ENCODE measurements at regions not wholly inside any gene's neighbourhood (a gene's known extent, or its start where the extent isn't known, plus 50 kb on each side); places are given as distances from the start of the nearest gene placed in this dataset.

DNA sequence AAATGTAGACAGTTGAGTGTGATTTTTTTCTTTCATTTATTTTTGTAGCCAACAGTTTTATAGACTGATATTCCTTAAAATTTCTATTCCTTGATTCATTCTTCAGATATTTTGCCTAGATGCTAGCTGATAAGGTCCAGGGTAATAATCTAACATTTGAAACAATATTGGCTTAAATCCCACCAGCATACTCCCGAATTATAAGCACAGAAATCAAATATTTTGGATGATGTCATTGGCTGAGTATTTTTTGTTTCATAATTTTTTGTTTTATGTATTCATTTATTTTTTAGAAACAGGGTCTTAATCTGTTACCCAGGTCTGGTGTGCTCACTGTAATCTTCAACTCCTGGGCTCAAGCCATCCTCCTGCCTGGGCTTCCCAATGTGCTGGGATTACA is 88.4 kb downstream of the ISL1 start:
- TF ChIP-seq, protein P1, sequence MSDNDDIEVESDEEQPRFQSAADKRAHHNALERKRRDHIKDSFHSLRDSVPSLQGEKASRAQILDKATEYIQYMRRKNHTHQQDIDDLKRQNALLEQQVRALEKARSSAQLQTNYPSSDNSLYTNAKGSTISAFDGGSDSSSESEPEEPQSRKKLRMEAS (IDR thresholded peaks at IDR 0.05; ENCODE audit: low read depth, low read length), result no peak
- TF ChIP-seq, protein P2, sequence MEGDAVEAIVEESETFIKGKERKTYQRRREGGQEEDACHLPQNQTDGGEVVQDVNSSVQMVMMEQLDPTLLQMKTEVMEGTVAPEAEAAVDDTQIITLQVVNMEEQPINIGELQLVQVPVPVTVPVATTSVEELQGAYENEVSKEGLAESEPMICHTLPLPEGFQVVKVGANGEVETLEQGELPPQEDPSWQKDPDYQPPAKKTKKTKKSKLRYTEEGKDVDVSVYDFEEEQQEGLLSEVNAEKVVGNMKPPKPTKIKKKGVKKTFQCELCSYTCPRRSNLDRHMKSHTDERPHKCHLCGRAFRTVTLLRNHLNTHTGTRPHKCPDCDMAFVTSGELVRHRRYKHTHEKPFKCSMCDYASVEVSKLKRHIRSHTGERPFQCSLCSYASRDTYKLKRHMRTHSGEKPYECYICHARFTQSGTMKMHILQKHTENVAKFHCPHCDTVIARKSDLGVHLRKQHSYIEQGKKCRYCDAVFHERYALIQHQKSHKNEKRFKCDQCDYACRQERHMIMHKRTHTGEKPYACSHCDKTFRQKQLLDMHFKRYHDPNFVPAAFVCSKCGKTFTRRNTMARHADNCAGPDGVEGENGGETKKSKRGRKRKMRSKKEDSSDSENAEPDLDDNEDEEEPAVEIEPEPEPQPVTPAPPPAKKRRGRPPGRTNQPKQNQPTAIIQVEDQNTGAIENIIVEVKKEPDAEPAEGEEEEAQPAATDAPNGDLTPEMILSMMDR (IDR thresholded peaks at IDR 0.05; ENCODE audit: low read depth, low read length), result no peak

Data from NB4 (cell line).